ENCODE measurements at regions not wholly inside any gene's neighbourhood (a gene's known extent, or its start where the extent isn't known, plus 50 kb on each side); places are given as distances from the start of the nearest gene placed in this dataset.

DNA sequence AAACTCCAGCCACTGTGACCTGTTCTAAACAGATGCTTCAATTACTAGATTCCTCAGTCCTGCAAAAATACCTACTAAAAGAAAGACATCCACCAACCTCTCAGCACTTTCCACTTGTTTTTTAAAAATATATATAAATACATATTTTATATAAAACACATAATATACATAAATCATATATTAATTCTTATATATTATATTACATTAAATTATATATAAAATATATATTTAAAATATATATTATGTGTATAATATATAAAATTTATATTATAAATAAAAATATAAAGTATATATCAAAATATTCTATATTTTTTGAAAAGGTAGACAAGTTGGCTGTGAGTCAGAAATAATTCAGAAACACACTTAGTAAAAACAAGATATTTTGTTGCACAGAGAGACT, 2371.8 kb upstream of the ACO1 start:
- no peak overlapping the region for H4K12ac ChIP-seq (ENCODE audit: low read depth, low read length)
- no peak overlapping the region for H3K14ac ChIP-seq (ENCODE audit: low read length)
- H4K8ac ChIP-seq (ENCODE audit: low read depth, low read length) = no peak overlapping the region
- no peak overlapping the region for H3K18ac ChIP-seq (ENCODE audit: low read length)
- no peaks in the 10 kb centered on the region for H3K79me1 ChIP-seq (ENCODE audit: low read length)
- no peak overlapping the region for H3K23ac ChIP-seq (ENCODE audit: low read length)
- H3K4ac ChIP-seq (ENCODE audit: low read depth, low read length) = no peak overlapping the region
- no peak overlapping the region for H2BK120ac ChIP-seq (ENCODE audit: insufficient read depth, low read length, poor library complexity)
- no peak for DNase-seq
- no peaks in the 10 kb centered on the region for H3K9me3 ChIP-seq (ENCODE audit: insufficient read depth, low read depth, low read length)
- H3K79me2 ChIP-seq (ENCODE audit: control insufficient read depth, insufficient read depth, low read length, poor library complexity) = no peaks in the 10 kb centered on the region
- no peak overlapping the region for H3K9ac ChIP-seq (ENCODE audit: low read length)
- no peaks in the 10 kb centered on the region for H3K27me3 ChIP-seq (ENCODE audit: insufficient read depth, low read length)
- no peak overlapping the region for H2AK5ac ChIP-seq (ENCODE audit: low read length)
- no peaks in the 10 kb centered on the region for H3K36me3 ChIP-seq (ENCODE audit: control insufficient read depth in 1 of 2, insufficient read depth in 2 of 2, low read length in 2 of 2)
- H4K91ac ChIP-seq (ENCODE audit: low read depth, low read length) = no peak overlapping the region
- no peak overlapping the region for H2BK5ac ChIP-seq (ENCODE audit: low read depth, low read length, poor library complexity)
- no peak overlapping the region for H3K27ac ChIP-seq (ENCODE audit: low read depth, low read length)
- H3K4me2 ChIP-seq (ENCODE audit: low read length) = no peak overlapping the region
- no peak overlapping the region for H3K4me3 ChIP-seq (ENCODE audit: low read depth, low read length)
- no peaks in the 10 kb centered on the region for H3K4me1 ChIP-seq (ENCODE audit: control insufficient read depth in 1 of 2, insufficient read depth in 2 of 2, low read length in 2 of 2)
- no peak overlapping the region for H2BK12ac ChIP-seq (ENCODE audit: low read length)
- H2AFZ ChIP-seq (ENCODE audit: insufficient read depth, low read length, poor library complexity) = no peak overlapping the region

DNA sequence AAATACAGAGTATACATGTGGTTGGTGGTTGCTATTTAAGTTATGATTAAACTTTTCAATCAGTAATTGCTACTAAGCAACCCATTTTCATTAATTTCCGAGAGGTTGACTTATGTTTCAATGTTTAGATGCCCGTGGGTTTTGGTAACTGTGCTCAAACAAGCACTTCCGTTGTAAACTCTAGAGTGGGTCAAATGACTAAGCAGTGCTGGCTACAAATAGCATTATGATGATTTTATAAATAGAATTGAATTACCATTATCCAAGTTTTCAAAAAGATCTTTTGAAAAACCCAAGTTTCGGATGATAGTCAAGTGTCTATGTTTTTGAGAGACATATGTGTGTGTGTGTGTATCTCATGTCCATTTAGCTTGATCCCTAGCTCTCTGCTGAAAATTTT, 2369.4 kb upstream of the ACO1 start:
- no peak overlapping the region for H3K4me2 ChIP-seq (ENCODE audit: low read length)
- H4K8ac ChIP-seq (ENCODE audit: low read depth, low read length) = no peak overlapping the region
- no peak overlapping the region for H4K12ac ChIP-seq (ENCODE audit: low read depth, low read length)
- no peak overlapping the region for H3K4me3 ChIP-seq (ENCODE audit: low read depth, low read length)
- no peak overlapping the region for H2BK12ac ChIP-seq (ENCODE audit: low read length)
- no CpG with 5 or more reads among the region's 4 CpGs for WGBS (ENCODE audit: extremely low coverage, insufficient coverage, insufficient read length)
- H4K91ac ChIP-seq (ENCODE audit: low read depth, low read length) = no peak overlapping the region
- H2AFZ ChIP-seq (ENCODE audit: insufficient read depth, low read length, poor library complexity) = no peak overlapping the region
- DNase-seq = no peak
- no peak overlapping the region for H3K23ac ChIP-seq (ENCODE audit: low read length)
- H3K36me3 ChIP-seq (ENCODE audit: control insufficient read depth in 1 of 2, insufficient read depth in 2 of 2, low read length in 2 of 2) = no peaks in the 10 kb centered on the region
- H3K9me3 ChIP-seq (ENCODE audit: insufficient read depth, low read depth, low read length) = no peaks in the 10 kb centered on the region
- H2BK120ac ChIP-seq (ENCODE audit: insufficient read depth, low read length, poor library complexity) = no peak overlapping the region
- no peak overlapping the region for H2BK5ac ChIP-seq (ENCODE audit: low read depth, low read length, poor library complexity)
- H2AK5ac ChIP-seq (ENCODE audit: low read length) = no peak overlapping the region
- no peaks in the 10 kb centered on the region for H3K79me2 ChIP-seq (ENCODE audit: control insufficient read depth, insufficient read depth, low read length, poor library complexity)
- no peak overlapping the region for H3K9ac ChIP-seq (ENCODE audit: low read length)
- no peak overlapping the region for H3K27ac ChIP-seq (ENCODE audit: low read depth, low read length)
- no peaks in the 10 kb centered on the region for H3K79me1 ChIP-seq (ENCODE audit: low read length)
- no peak overlapping the region for H3K14ac ChIP-seq (ENCODE audit: low read length)
- H3K4ac ChIP-seq (ENCODE audit: low read depth, low read length) = no peak overlapping the region
- H3K27me3 ChIP-seq (ENCODE audit: insufficient read depth, low read length) = no peaks in the 10 kb centered on the region
- H3K18ac ChIP-seq (ENCODE audit: low read length) = no peak overlapping the region
- H3K4me1 ChIP-seq (ENCODE audit: control insufficient read depth in 1 of 2, insufficient read depth in 2 of 2, low read length in 2 of 2) = no peaks in the 10 kb centered on the region

DNA sequence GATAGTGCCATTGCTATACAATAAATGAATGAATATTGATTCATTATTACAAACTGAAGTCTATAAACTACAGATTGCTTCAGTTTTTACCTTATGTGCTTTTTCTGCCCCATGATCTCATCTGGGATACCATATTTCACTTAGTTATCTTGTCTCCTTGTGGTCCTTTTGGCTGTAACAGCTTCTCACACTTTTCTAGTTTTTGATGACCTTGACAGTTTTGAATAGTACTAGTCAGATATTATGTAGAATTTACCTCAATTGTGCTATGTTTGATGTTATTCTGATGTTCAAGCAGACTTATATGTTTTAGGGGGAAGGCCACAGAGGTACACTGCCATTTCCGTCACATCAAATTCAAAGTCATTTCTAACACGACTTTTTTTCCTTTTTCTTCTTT, 2364.3 kb upstream of the ACO1 start:
- DNase-seq = no peak
- H2BK12ac ChIP-seq (ENCODE audit: low read length) = no peak overlapping the region
- no peaks in the 10 kb centered on the region for H3K79me2 ChIP-seq (ENCODE audit: control insufficient read depth, insufficient read depth, low read length, poor library complexity)

DNA sequence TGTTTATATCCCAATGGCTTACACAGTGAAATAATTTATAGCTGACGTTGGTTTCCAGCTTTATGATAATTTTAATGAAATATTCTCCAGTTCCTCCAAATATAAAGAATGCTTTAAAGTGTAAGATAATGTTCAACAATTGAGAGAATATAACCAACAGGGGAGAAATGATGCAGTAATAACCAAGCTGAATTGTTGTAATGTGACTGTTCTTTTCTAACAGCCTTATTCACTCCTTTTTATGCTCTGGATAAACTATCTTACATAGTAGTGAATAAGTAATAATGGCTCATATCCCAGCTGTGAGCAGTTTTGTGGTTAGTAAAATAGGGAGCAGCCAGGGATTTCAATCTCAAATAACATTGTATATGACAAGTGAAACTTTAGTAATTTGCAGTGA, 2348.7 kb upstream of the ACO1 start:
- H4K91ac ChIP-seq (ENCODE audit: low read depth, low read length) = no peak overlapping the region
- no peaks in the 10 kb centered on the region for H3K36me3 ChIP-seq (ENCODE audit: control insufficient read depth in 1 of 2, insufficient read depth in 2 of 2, low read length in 2 of 2)
- no peak overlapping the region for H3K4ac ChIP-seq (ENCODE audit: low read depth, low read length)
- no peak overlapping the region for H3K4me3 ChIP-seq (ENCODE audit: low read depth, low read length)
- H3K27me3 ChIP-seq (ENCODE audit: insufficient read depth, low read length) = no peaks in the 10 kb centered on the region
- no peak for DNase-seq
- no peaks in the 10 kb centered on the region for H3K4me1 ChIP-seq (ENCODE audit: control insufficient read depth in 1 of 2, insufficient read depth in 2 of 2, low read length in 2 of 2)
- H3K9ac ChIP-seq (ENCODE audit: low read length) = no peak overlapping the region
- WGBS (ENCODE audit: extremely low coverage, insufficient coverage, insufficient read length) = no CpG with 5 or more reads among the region's 1 CpG
- H3K79me1 ChIP-seq (ENCODE audit: low read length) = no peaks in the 10 kb centered on the region
- no peak overlapping the region for H2BK5ac ChIP-seq (ENCODE audit: low read depth, low read length, poor library complexity)
- no peak overlapping the region for H3K18ac ChIP-seq (ENCODE audit: low read length)
- no peaks in the 10 kb centered on the region for H3K79me2 ChIP-seq (ENCODE audit: control insufficient read depth, insufficient read depth, low read length, poor library complexity)
- no peak overlapping the region for H2BK12ac ChIP-seq (ENCODE audit: low read length)
- H3K4me2 ChIP-seq (ENCODE audit: low read length) = no peak overlapping the region
- no peak overlapping the region for H2AFZ ChIP-seq (ENCODE audit: insufficient read depth, low read length, poor library complexity)
- H2BK120ac ChIP-seq (ENCODE audit: insufficient read depth, low read length, poor library complexity) = no peak overlapping the region
- no peak overlapping the region for H3K27ac ChIP-seq (ENCODE audit: low read depth, low read length)
- H3K9me3 ChIP-seq (ENCODE audit: insufficient read depth, low read depth, low read length) = no peaks in the 10 kb centered on the region
- no peak overlapping the region for H3K14ac ChIP-seq (ENCODE audit: low read length)
- no peak overlapping the region for H4K12ac ChIP-seq (ENCODE audit: low read depth, low read length)
- no peak overlapping the region for H4K8ac ChIP-seq (ENCODE audit: low read depth, low read length)
- H3K23ac ChIP-seq (ENCODE audit: low read length) = no peak overlapping the region
- H2AK5ac ChIP-seq (ENCODE audit: low read length) = no peak overlapping the region

More for the DNA sequence above, 2364.3 kb upstream of the ACO1 start:
- no peak overlapping the region for H3K4ac ChIP-seq (ENCODE audit: low read depth, low read length)
- no peak overlapping the region for H4K91ac ChIP-seq (ENCODE audit: low read depth, low read length)
- no peak overlapping the region for H2AFZ ChIP-seq (ENCODE audit: insufficient read depth, low read length, poor library complexity)
- no peak overlapping the region for H3K18ac ChIP-seq (ENCODE audit: low read length)
- no peak overlapping the region for H4K8ac ChIP-seq (ENCODE audit: low read depth, low read length)
- no peak overlapping the region for H3K27ac ChIP-seq (ENCODE audit: low read depth, low read length)
- H3K14ac ChIP-seq (ENCODE audit: low read length) = no peak overlapping the region
- no peak overlapping the region for H3K9ac ChIP-seq (ENCODE audit: low read length)
- H2AK5ac ChIP-seq (ENCODE audit: low read length) = no peak overlapping the region
- H3K4me2 ChIP-seq (ENCODE audit: low read length) = no peak overlapping the region
- no peaks in the 10 kb centered on the region for H3K27me3 ChIP-seq (ENCODE audit: insufficient read depth, low read length)
- no peaks in the 10 kb centered on the region for H3K79me1 ChIP-seq (ENCODE audit: low read length)
- no peaks in the 10 kb centered on the region for H3K4me1 ChIP-seq (ENCODE audit: control insufficient read depth in 1 of 2, insufficient read depth in 2 of 2, low read length in 2 of 2)
- H4K12ac ChIP-seq (ENCODE audit: low read depth, low read length) = no peak overlapping the region
- H3K23ac ChIP-seq (ENCODE audit: low read length) = no peak overlapping the region
- no peak overlapping the region for H2BK5ac ChIP-seq (ENCODE audit: low read depth, low read length, poor library complexity)
- H2BK120ac ChIP-seq (ENCODE audit: insufficient read depth, low read length, poor library complexity) = no peak overlapping the region
- H3K9me3 ChIP-seq (ENCODE audit: insufficient read depth, low read depth, low read length) = no peaks in the 10 kb centered on the region
- no CpG with 5 or more reads among the region's 2 CpGs for WGBS (ENCODE audit: extremely low coverage, insufficient coverage, insufficient read length)
- H3K4me3 ChIP-seq (ENCODE audit: low read depth, low read length) = no peak overlapping the region
- H3K36me3 ChIP-seq (ENCODE audit: control insufficient read depth in 1 of 2, insufficient read depth in 2 of 2, low read length in 2 of 2) = no peaks in the 10 kb centered on the region

DNA sequence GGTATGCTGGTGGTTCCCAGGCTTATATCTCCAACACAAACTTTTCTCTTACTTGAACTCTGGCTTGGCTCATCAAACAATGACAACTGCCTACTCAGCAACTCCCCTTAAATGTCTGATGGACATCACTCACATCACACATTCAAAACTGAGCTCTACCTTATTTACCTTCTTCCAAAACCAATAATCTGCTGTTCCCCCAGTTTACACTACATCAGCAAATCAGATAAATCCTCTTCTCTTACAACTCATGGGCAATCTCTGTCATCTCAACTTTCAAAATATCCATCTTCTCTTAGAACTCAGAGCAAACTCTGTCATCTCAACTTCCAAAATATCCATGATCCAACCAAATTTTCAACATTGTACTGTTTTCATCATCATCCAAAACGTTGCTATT, 2347.9 kb upstream of the ACO1 start:
- Histone ChIP-seq H3K14ac (ENCODE audit: low read length) (no peak overlapping the region), H3K27me3 (ENCODE audit: insufficient read depth, low read length) (no peaks in the 10 kb centered on the region), H2BK12ac (ENCODE audit: low read length) (no peak overlapping the region), H3K27ac (ENCODE audit: low read depth, low read length) (no peak overlapping the region), H3K4ac (ENCODE audit: low read depth, low read length) (no peak overlapping the region), H3K9me3 (ENCODE audit: insufficient read depth, low read depth, low read length) (no peaks in the 10 kb centered on the region), H3K79me2 (ENCODE audit: control insufficient read depth, insufficient read depth, low read length, poor library complexity) (no peaks in the 10 kb centered on the region), H3K79me1 (ENCODE audit: low read length) (no peaks in the 10 kb centered on the region), H4K8ac (ENCODE audit: low read depth, low read length) (no peak overlapping the region), H2BK120ac (ENCODE audit: insufficient read depth, low read length, poor library complexity) (no peak overlapping the region), H2BK5ac (ENCODE audit: low read depth, low read length, poor library complexity) (no peak overlapping the region), H3K4me3 (ENCODE audit: low read depth, low read length) (no peak overlapping the region), H2AK5ac (ENCODE audit: low read length) (no peak overlapping the region), H3K36me3 (ENCODE audit: control insufficient read depth in 1 of 2, insufficient read depth in 2 of 2, low read length in 2 of 2) (no peaks in the 10 kb centered on the region), H3K18ac (ENCODE audit: low read length) (no peak overlapping the region), H4K91ac (ENCODE audit: low read depth, low read length) (no peak overlapping the region), H3K4me2 (ENCODE audit: low read length) (no peak overlapping the region), H3K9ac (ENCODE audit: low read length) (no peak overlapping the region), H4K12ac (ENCODE audit: low read depth, low read length) (no peak overlapping the region), H3K4me1 (ENCODE audit: control insufficient read depth in 1 of 2, insufficient read depth in 2 of 2, low read length in 2 of 2) (no peaks in the 10 kb centered on the region), H2AFZ (ENCODE audit: insufficient read depth, low read length, poor library complexity) (no peak overlapping the region), H3K23ac (ENCODE audit: low read length) (no peak overlapping the region)
- WGBS (ENCODE audit: extremely low coverage, insufficient coverage, insufficient read length) = no CpG with 5 or more reads among the region's 1 CpG
- no peak for DNase-seq
